Karpas-422 (cell line): ENCODE measurements at regions not wholly inside any gene's neighbourhood (a gene's known extent, or its start where the extent isn't known, plus 50 kb on each side); places are given as distances from the start of the nearest gene placed in this dataset.

ENCODE experiments used
- DNase-seq: peaks from one replicate; pipeline ENCODE4 v3.0.0-alpha.2; 2015
- H2AFZ ChIP-seq: fragments of 200-600 bp; sonication (generic); 2 replicates; pipeline ENCODE4 v1.6.1; 2014; ENCODE audit warnings: antibody characterized with exemption, low read length, mixed read lengths
- H3K27ac ChIP-seq: fragments of 200-600 bp; sonication (generic); 2 replicates; pipeline ENCODE4 v1.5.1; 2014; ENCODE audit warnings: mild to moderate bottlenecking, low read length, moderate library complexity
- H3K27me3 ChIP-seq: fragments of 200-600 bp; sonication (generic); 2 replicates; pipeline ENCODE4 v1.6.1; 2014; ENCODE audit warnings: low read length, mixed read lengths
- H3K36me3 ChIP-seq: fragments of 200-600 bp; sonication (generic); 2 replicates; pipeline ENCODE4 v1.6.1; 2014; ENCODE audit warnings: low read length, mixed read lengths; ENCODE audit not compliant: insufficient read depth
- H3K4me1 ChIP-seq: fragments of 200-600 bp; sonication (generic); 2 replicates; pipeline ENCODE4 v1.6.1; 2014; ENCODE audit warnings: mild to moderate bottlenecking, low read length, mixed read lengths
- H3K4me2 ChIP-seq: fragments of 200-600 bp; sonication (generic); 2 replicates; pipeline ENCODE4 v1.6.1; 2014; ENCODE audit warnings: low read length, low read depth, mild to moderate bottlenecking; ENCODE audit not compliant: poor library complexity, severe bottlenecking
- H3K4me3 ChIP-seq: fragments of 200-600 bp; sonication (generic); 2 replicates; pipeline ENCODE4 v1.5.1; 2014; ENCODE audit warnings: mild to moderate bottlenecking, antibody characterized with exemption, low read length, mixed read lengths
- H3K79me2 ChIP-seq: fragments of 200-600 bp; sonication (generic); 2 replicates; pipeline ENCODE4 v1.6.1; 2014; ENCODE audit warnings: mild to moderate bottlenecking, low read length, mixed read lengths
- H3K9ac ChIP-seq: fragments of 200-600 bp; sonication (generic); 2 replicates; pipeline ENCODE4 v1.6.0; 2014; ENCODE audit warnings: low read length
- H3K9me2 ChIP-seq: fragments of 200-600 bp; sonication (generic), shearing (Covaris generic); replicated peaks from 2 replicates; pipeline ENCODE4 v1.6.0; 2014; ENCODE audit warnings: mild to moderate bottlenecking, low read length, moderate library complexity; ENCODE audit not compliant: insufficient read depth
- H3K9me3 ChIP-seq: fragments of 300-700, 200-600 bp; sonication (generic); 2 replicates; pipeline ENCODE4 v1.6.1; 2014; ENCODE audit warnings: low read length, mixed read lengths
- H4K20me1 ChIP-seq: fragments of 200-600 bp; sonication (generic); 2 replicates; pipeline ENCODE4 v1.6.1; 2014; ENCODE audit warnings: mild to moderate bottlenecking, antibody characterized with exemption, low read length, low read depth; ENCODE audit not compliant: insufficient read depth

GRCh38 chr11:116199182-116199581 lies 573.6 kb downstream of the BUD13 start:
- Histone ChIP-seq H2AFZ (no peak overlapping the region), H3K4me1 (no peaks in the 10 kb centered on the region), H3K4me3 (no peak overlapping the region), H3K4me2 (no peak overlapping the region), H3K9ac (no peak overlapping the region), H3K9me2 (no peaks in the 10 kb centered on the region), H3K9me3 (no peaks in the 10 kb centered on the region), H3K27ac (no peak overlapping the region), H4K20me1 (no peaks in the 10 kb centered on the region), H3K79me2 (no peaks in the 10 kb centered on the region), H3K27me3 (no peaks in the 10 kb centered on the region), H3K36me3 (no peaks in the 10 kb centered on the region)
- DNase-seq: no peak

GRCh38 chr11:116194156-116194904 lies 578.5 kb downstream of the BUD13 start:
- Histone ChIP-seq H2AFZ (no peak overlapping the region), H3K27ac (no peak overlapping the region), H3K4me3 (no peak overlapping the region), H3K36me3 (no peaks in the 10 kb centered on the region), H3K9ac (no peak overlapping the region), H4K20me1 (no peaks in the 10 kb centered on the region), H3K27me3 (no peaks in the 10 kb centered on the region), H3K4me1 (no peaks in the 10 kb centered on the region), H3K9me3 (no peaks in the 10 kb centered on the region), H3K79me2 (no peaks in the 10 kb centered on the region), H3K9me2 (no peaks in the 10 kb centered on the region), H3K4me2 (no peak overlapping the region)
- no peak for DNase-seq

- Histone ChIP-seq H3K4me2 (no peak overlapping the region), H2AFZ (no peak overlapping the region), H3K4me1 (no peaks in the 10 kb centered on the region), H3K36me3 (no peaks in the 10 kb centered on the region), H4K20me1 (no peaks in the 10 kb centered on the region), H3K9ac (no peak overlapping the region), H3K4me3 (no peak overlapping the region), H3K27me3 (no peaks in the 10 kb centered on the region), H3K9me2 (no peaks in the 10 kb centered on the region), H3K27ac (no peak overlapping the region), H3K79me2 (no peaks in the 10 kb centered on the region), H3K9me3 (no peaks in the 10 kb centered on the region)
- no peak for DNase-seq
Observed at GRCh38 chr11:116193321-116194131, 579.3 kb downstream of the BUD13 start.

GRCh38 chr11:116192509-116193210 lies 580.1 kb downstream of the BUD13 start:
- no peaks in the 10 kb centered on the region for H3K36me3 ChIP-seq
- no peak overlapping the region for H3K4me2 ChIP-seq
- H3K27ac ChIP-seq: no peak overlapping the region
- no peak for DNase-seq
- no peaks in the 10 kb centered on the region for H4K20me1 ChIP-seq
- H3K79me2 ChIP-seq: no peaks in the 10 kb centered on the region
- H3K4me1 ChIP-seq: no peaks in the 10 kb centered on the region
- H3K9me2 ChIP-seq: no peaks in the 10 kb centered on the region
- no peak overlapping the region for H3K9ac ChIP-seq
- H3K27me3 ChIP-seq: no peaks in the 10 kb centered on the region
- no peak overlapping the region for H3K4me3 ChIP-seq
- no peak overlapping the region for H2AFZ ChIP-seq
- H3K9me3 ChIP-seq: no peaks in the 10 kb centered on the region

GRCh38 chr11:116190861-116191260 lies 581.9 kb downstream of the BUD13 start:
- Histone ChIP-seq H3K79me2 (no peaks in the 10 kb centered on the region), H4K20me1 (no peaks in the 10 kb centered on the region), H3K4me2 (no peak overlapping the region), H2AFZ (no peak overlapping the region), H3K9me2 (no peaks in the 10 kb centered on the region), H3K9me3 (no peaks in the 10 kb centered on the region), H3K4me1 (no peaks in the 10 kb centered on the region), H3K9ac (no peak overlapping the region), H3K27me3 (no peaks in the 10 kb centered on the region), H3K36me3 (no peaks in the 10 kb centered on the region), H3K27ac (no peak overlapping the region), H3K4me3 (no peak overlapping the region)
- DNase-seq: no peak

- H2AFZ ChIP-seq: no peak overlapping the region
- DNase-seq: no peak
- no peak overlapping the region for H3K4me3 ChIP-seq
- H3K4me1 ChIP-seq: no peaks in the 10 kb centered on the region
- H4K20me1 ChIP-seq: no peaks in the 10 kb centered on the region
- no peaks in the 10 kb centered on the region for H3K36me3 ChIP-seq
- H3K27me3 ChIP-seq: no peaks in the 10 kb centered on the region
- H3K79me2 ChIP-seq: no peaks in the 10 kb centered on the region
- H3K9ac ChIP-seq: no peak overlapping the region
- no peaks in the 10 kb centered on the region for H3K9me3 ChIP-seq
- H3K9me2 ChIP-seq: no peaks in the 10 kb centered on the region
- no peak overlapping the region for H3K4me2 ChIP-seq
- no peak overlapping the region for H3K27ac ChIP-seq
Observed at GRCh38 chr11:116189408-116190170, 583.2 kb downstream of the BUD13 start.

GRCh38 chr11:116188350-116188749 lies 584.4 kb downstream of the BUD13 start:
- H3K27ac ChIP-seq: no peak overlapping the region
- no peaks in the 10 kb centered on the region for H3K36me3 ChIP-seq
- H3K4me3 ChIP-seq: no peak overlapping the region
- no peaks in the 10 kb centered on the region for H4K20me1 ChIP-seq
- H3K27me3 ChIP-seq: no peaks in the 10 kb centered on the region
- no peaks in the 10 kb centered on the region for H3K9me3 ChIP-seq
- no peaks in the 10 kb centered on the region for H3K9me2 ChIP-seq
- no peak overlapping the region for H3K9ac ChIP-seq
- DNase-seq: no peak
- H2AFZ ChIP-seq: no peak overlapping the region
- no peaks in the 10 kb centered on the region for H3K79me2 ChIP-seq
- no peaks in the 10 kb centered on the region for H3K4me1 ChIP-seq
- no peak overlapping the region for H3K4me2 ChIP-seq
